Right atrium auricular region (tissue), 2 donors: ENCODE measurements at regions not wholly inside any gene's neighbourhood (a gene's known extent, or its start where the extent isn't known, plus 50 kb on each side); places are given as distances from the start of the nearest gene placed in this dataset.

Experiments
- DNase-seq: peaks from one replicate; pipeline ENCODE4 v3.0.0-alpha.2; 2019; ENCODE audit warnings: low spot score
- H3K27ac ChIP-seq, 2 donors: fragments of 200-600 bp; sonication (generic); 1 replicate in 1 of 2; 2 replicates in 1 of 2; pipeline ENCODE4 v1.5.1; 2016 to 2019
- H3K27me3 ChIP-seq, 2 donors: fragments of 200-600 bp; sonication (generic); one replicate each; pipeline versions ENCODE4 v1.5.1 to v1.6.0; 2017 to 2019
- H3K36me3 ChIP-seq: fragments of 200-600 bp; sonication (generic); one replicate; pipeline ENCODE4 v1.5.1; 2016
- H3K4me1 ChIP-seq, 2 donors: fragments of 200-600 bp; sonication (generic); one replicate each; pipeline versions ENCODE4 v1.5.1 to v1.6.0; 2017 to 2019
- H3K4me3 ChIP-seq, 2 donors: fragments of 200-600 bp; sonication (generic); 1 replicate in 1 of 2; 2 replicates in 1 of 2; pipeline ENCODE4 v1.5.1; 2017 to 2019; ENCODE audit warnings: mild to moderate bottlenecking in 1 of 2, moderate library complexity in 1 of 2
- H3K9me3 ChIP-seq, 2 donors: fragments of 200-600 bp; sonication (generic); one replicate each; pipeline ENCODE4 v1.5.1; 2019
- TF ChIP-seq, protein P1 (sequence below), 2 donors: fragments of 200-600 bp; sonication (generic); IDR thresholded peaks; one replicate each; pipeline ENCODE4 v1.5.1; 2019; ENCODE audit warnings: antibody characterized with exemption in 2 of 2

DNA sequence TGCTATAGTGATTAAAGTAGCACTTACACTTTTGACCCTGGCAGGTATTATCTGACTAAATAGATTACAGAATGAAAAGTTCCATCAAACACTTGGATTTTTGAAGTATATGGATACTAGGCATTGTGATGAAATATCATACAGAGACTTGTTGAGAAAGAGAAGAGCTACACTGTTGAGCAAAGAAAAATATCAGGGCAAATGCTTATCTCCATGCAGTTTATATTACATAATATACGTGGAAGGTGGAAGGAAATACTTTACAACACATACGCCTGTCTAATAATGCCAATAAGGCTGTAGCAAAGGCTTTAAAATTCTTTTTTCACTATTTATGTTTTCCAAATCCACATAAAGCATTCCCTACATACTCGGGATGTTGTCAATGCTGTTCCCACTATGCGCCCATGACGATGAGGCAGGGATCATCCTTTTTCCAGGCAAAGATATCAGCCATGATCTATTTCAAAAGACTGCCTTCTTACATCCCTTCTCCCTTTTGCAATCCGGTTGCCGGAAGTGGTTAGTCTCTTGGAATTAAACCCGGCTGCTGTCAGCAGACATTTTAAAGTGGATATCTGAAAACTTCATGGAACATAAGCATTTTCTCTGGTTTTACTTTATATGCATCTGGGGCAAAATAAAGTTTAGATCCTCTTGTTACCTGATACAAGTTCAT is 92.6 kb upstream of the ITGA4 start:
- H3K4me1 ChIP-seq: no peaks in the 10 kb centered on the region
- DNase-seq: no peak
- TF ChIP-seq, protein P1, sequence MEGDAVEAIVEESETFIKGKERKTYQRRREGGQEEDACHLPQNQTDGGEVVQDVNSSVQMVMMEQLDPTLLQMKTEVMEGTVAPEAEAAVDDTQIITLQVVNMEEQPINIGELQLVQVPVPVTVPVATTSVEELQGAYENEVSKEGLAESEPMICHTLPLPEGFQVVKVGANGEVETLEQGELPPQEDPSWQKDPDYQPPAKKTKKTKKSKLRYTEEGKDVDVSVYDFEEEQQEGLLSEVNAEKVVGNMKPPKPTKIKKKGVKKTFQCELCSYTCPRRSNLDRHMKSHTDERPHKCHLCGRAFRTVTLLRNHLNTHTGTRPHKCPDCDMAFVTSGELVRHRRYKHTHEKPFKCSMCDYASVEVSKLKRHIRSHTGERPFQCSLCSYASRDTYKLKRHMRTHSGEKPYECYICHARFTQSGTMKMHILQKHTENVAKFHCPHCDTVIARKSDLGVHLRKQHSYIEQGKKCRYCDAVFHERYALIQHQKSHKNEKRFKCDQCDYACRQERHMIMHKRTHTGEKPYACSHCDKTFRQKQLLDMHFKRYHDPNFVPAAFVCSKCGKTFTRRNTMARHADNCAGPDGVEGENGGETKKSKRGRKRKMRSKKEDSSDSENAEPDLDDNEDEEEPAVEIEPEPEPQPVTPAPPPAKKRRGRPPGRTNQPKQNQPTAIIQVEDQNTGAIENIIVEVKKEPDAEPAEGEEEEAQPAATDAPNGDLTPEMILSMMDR (IDR thresholded peaks at IDR 0.05): no peak

DNA sequence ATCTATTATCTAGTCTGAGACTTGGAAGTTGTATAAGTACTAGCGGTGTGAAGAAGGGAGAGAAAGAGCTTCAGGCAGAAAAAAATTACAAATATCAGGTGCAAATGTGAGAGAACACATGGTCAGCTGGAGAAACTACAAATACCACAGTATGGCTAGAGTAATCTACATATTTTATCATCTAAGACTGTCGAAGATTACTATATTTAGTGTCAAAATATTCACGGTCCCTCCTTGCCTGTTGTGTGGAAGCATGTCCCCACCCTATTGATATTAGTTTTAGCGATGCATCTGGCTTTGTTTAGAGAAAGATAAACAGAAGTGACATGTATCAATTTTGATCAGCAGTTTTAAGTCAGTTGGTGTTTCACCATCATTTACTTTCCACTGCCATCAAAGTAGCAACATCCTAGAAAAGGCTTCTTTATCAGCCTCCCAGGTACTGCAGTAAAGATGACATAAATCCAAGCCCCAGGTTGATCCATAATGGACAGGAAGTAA is 90.5 kb upstream of the ITGA4 start:
- H3K9me3 ChIP-seq: no peaks in the 10 kb centered on the region
- peaks cover 0 to 2% of the 10 kb centered on the region in 2 donors for H3K4me1 ChIP-seq
- H3K4me3 ChIP-seq: no peak overlapping the region
- TF ChIP-seq, protein P1 (IDR thresholded peaks at IDR 0.05): no peak
- no peak overlapping the region for H3K27ac ChIP-seq
- H3K27me3 ChIP-seq: no peaks in the 10 kb centered on the region
- no peak for DNase-seq
- no peaks in the 10 kb centered on the region for H3K36me3 ChIP-seq

More for the DNA sequence above, 92.6 kb upstream of the ITGA4 start:
- Histone ChIP-seq H3K27ac (no peak overlapping the region), H3K36me3 (no peaks in the 10 kb centered on the region), H3K9me3 (no peaks in the 10 kb centered on the region), H3K4me3 (no peak overlapping the region), H3K27me3 (no peaks in the 10 kb centered on the region)

DNA sequence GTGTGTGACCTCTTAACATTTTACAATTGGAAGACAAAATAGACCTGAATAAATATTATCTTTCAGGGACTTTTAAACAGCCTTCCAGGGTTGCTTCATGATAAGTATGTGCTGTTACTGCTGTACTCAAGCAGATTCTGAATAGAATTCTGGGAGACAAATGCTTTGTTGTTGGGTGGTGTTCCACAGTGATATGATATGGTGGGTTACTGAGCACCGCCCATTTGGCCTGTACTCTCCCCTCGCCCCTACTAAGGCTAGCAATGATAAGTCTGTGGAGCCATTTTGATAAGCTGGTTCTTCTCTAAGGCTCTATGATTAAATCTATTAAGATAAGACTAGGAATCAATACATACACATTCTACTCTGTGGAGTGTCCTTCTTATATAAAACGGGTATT is 89.8 kb upstream of the ITGA4 start:
- TF ChIP-seq, protein P1 (IDR thresholded peaks at IDR 0.05): no peak

DNA sequence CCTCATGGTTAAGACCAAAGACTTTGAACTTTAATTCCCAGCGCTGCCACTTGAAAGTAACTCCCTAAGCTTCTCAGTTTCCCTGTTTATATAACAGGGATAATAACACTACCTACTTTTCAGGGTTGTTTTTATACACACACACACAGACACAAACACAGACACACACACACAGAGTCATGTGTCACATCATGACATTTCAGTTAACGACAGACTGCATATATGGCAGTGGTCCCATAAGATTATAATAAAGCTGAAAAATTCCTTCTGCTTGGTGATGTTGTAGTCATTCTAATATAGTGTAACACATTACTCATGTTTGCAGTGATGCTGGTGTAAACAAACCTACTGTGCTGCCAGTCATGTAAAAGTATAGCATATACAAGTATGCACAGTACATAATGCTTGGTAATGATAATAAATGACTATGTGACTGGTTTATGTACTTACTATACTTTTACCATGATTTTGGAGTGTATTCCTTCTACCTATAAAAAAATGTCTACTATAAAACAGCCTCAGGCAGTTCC is 89.2 kb upstream of the ITGA4 start:
- no peaks in the 10 kb centered on the region for H3K9me3 ChIP-seq
- H3K4me1 ChIP-seq: peaks cover 0 to 10% of the 10 kb centered on the region in 2 donors
- H3K27me3 ChIP-seq: no peaks in the 10 kb centered on the region
- no peaks in the 10 kb centered on the region for H3K36me3 ChIP-seq
- no peak overlapping the region for H3K4me3 ChIP-seq
- TF ChIP-seq, protein P1 (IDR thresholded peaks at IDR 0.05): no peak
- DNase-seq: no peak
- H3K27ac ChIP-seq: no peak overlapping the region

More for the DNA sequence above, 89.8 kb upstream of the ITGA4 start:
- H3K4me3 ChIP-seq: no peak overlapping the region
- no peaks in the 10 kb centered on the region for H3K9me3 ChIP-seq
- no peaks in the 10 kb centered on the region for H3K27me3 ChIP-seq
- peaks cover 0 to 9% of the 10 kb centered on the region in 2 donors for H3K4me1 ChIP-seq
- H3K27ac ChIP-seq: no peak overlapping the region
- no peak for DNase-seq
- H3K36me3 ChIP-seq: no peaks in the 10 kb centered on the region

DNA sequence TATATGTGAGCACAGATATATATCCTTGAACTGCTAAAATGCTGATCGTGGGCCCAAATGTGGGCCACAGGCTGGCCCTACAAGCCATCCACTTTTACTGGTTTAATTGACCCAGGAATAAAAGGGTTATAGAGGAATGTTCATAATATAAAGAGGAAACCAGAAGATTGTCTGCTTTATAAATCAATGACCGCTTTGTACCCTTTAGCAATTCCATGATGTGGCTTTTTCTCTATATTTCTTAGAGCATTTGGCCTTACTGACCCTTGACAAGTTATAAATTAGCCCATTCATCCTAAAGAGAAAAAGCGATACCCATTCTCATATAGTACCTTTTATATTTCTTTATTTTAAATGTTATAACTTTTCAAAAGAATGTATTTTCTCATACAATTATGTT is 87.1 kb upstream of the ITGA4 start:
- H3K27ac ChIP-seq: no peak overlapping the region
- no peak overlapping the region for H3K4me3 ChIP-seq
- peaks cover 0 to 10% of the 10 kb centered on the region in 2 donors for H3K4me1 ChIP-seq
- TF ChIP-seq, protein P1 (IDR thresholded peaks at IDR 0.05): no peak
- DNase-seq: no peak
- H3K36me3 ChIP-seq: no peaks in the 10 kb centered on the region
- H3K9me3 ChIP-seq: no peaks in the 10 kb centered on the region
- H3K27me3 ChIP-seq: no peaks in the 10 kb centered on the region
